GM21526 (cell line): ENCODE measurements at regions not wholly inside any gene's neighbourhood (a gene's known extent, or its start where the extent isn't known, plus 50 kb on each side); places are given as distances from the start of the nearest gene placed in this dataset.
"Not testable (repeated sequence)": the region's sequence is repeated elsewhere in the genome, so short reads cannot be mapped to it uniquely, and the experiment has no call there.

ENCODE experiments used
- ATAC-seq: cut with Tn5 transposase; IDR thresholded peaks from one replicate; pipeline ENCODE4 v1.9.1; 2021; ENCODE audit warnings: moderate library complexity; ENCODE audit not compliant: unreplicated experiment, low FRiP score

DNA sequence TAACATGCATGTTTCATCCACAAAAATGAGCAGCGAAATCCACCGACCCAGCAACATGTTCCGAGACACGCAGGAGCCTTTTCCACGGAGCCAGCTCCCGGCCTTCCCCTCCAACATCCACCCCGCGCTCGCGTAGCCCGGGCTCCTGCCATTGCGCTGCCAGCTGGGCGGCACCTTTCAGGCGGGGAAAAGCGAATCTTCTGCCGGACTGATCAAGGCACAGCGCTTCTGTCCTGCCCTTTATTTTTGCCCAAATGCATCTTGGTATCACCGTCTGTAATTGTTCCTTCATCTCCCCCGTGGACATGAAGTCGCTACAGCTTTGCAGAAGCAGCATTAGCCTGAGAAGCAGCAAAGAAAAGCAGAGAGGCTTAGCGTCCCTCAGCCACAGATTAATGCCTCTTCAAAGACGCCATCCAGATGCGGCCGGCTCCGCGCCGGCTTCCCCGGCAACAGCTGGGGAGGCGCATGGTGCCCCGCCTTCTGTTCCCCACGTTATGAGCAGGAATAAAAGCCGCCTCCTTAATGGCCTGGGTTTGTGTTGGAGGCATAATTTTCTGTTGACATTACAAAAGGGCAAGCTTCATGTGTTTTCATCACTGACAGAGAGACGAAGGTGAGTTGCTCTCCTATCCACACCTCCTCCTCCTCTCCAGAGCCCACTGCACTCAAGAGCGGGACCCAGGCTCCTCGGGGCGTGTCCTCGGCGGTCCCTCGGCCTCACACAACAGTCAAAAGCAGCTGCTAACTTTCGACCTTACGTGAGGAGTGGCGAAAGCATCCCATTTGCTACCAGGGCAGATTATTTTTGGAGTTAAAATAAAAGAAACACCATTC, 122.1 kb upstream of the SALL3 start:
- no peak for ATAC-seq

DNA sequence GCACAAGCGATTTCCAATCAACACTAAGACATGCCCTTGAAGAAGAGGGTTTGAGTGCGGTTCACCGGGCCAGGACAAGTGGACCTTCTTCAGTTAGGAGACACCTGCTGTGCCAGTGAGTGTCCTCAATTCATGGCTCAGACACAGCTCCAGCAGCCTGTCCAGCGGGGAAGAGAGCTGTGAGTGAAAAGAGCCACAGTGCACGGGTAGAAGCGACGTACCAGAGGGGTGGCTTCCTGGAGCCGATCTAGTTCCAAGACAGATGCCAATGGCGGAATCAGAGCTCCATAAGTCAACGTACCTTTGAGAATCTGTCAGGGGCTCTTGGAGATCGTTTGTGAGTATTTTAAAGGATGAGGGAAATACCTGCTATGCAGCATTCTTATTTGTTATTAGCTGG, 119.9 kb upstream of the SALL3 start:
- ATAC-seq: no peak

DNA sequence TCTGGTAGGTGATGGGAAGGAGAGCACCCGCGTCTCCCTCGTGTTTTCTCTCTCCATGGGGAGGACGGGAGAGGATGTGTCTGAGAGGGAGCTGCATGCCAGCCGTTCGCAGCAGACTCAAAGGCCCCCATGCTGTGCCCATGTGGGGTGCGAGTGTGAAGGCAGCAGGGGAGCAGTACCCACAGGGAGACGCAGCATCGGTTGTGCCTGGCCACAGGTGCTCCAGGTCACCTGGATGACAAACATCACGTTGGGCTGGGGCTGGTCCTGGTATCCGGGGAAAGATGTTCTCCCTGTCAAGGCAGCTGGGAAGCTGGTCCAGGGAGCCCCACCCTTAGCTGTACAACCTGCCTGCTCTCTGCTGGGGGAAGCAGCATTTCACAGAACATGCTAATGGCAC, 119.5 kb upstream of the SALL3 start:
- ATAC-seq: no peak

DNA sequence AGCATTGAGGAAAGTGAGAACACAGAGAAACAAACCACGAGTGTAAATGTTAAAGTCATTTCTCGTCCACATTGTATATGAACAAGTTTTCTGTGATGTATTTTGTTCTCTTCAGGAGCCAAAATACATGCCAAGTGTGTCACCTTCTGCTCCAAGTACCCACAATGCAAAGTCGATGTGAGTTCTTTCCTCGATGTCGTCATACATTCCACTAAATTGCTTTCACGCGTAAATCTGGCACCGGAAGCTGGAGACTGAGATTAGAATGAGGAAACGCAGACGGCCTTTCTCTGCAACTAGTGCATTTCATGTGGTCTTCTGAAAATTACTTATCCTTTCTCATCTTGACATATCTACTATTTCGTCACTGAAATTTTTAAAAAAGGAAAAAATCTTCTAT, 118.5 kb upstream of the SALL3 start:
- no peak for ATAC-seq

DNA sequence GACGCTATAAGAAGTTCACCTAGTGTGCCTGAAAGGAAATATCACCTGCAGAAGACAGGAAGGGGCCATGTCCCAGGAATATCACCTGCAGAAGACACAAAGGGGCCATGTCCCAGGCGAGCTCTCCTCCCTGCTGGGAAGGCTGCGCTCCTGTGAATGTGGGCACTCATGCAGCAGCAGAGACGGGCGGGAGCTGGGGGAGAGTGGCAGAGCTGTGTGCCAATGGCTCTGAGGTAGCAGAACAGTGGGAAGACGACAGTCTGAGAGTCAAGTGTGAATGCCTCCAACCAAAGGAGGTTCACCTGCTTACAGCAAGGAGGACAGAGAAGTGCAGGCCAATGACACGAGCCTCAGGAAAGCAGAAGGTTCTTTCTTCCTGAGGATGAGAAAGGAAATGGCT, 117.9 kb upstream of the SALL3 start:
- no peak for ATAC-seq

DNA sequence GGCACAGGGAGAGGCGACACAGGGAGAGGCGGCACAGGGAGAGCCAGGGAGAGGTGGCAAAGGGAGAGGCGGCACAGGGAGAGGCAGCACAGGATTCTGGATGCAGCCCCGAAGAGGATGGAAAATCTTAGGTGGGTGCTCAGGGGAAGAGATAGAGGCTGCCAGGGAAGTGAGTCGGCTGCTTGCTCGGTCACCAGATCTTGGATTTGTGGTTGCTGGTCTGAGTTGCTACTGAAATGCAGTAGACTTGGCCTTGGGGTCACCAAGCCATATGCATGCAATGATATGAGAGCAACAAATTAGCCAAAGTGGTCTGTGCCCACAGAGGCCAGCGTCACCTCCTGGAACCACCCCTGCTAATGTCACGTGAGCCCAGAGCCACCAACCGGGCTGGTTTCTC, 117.2 kb upstream of the SALL3 start:
- ATAC-seq: no peak

DNA sequence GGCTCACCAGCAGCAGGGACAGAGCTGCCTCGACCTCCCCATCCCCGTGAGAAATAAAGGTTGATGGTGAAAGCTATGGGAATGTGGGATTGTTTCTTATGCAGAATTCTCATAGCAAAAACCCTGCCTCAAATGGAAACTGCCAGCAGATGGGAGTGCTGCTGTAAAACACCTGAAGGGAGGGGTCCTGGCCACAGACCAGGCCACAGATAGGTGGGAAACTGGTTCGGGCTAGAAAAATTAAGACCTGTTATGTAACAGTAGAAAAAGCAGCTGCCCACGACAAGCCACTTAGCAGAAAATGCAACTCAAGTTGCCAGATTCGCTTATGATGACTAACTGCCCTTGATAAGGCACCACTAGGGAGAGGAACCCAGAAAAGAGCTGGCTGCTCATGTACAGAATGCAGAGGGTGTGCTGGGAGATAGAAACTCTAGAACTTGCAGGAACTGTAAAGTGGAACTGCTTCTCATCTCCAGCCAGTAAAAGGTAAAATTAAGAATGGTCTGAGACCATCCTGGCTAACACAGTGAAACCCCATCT, 114.5 kb upstream of the SALL3 start:
- ATAC-seq: no peak

DNA sequence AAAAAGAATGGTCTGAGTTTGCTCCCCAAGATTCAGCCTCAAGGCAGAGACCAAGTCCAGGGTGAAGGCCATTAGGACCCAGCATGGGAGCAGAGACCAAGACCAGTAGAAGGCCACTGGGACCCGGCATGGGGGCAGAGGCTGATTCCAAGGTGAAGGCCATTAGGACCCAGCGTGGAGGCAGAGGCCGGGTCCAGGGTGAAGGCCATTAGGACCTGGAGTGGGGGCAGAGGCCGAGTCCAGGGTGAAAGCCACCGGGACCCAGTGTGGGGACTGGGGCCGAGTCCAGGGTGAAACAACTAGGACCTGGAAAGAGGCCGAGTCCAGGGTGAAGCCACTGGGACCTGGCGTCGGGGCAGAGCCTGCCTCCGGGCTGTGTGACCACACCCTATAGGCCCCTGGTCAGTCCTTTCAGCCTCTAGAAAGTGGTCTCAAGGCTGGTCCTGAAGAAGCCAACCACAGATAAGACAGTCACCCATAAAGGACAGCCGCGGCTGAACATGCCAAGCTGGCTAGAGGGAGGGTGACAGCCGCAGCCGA, 113.8 kb upstream of the SALL3 start:
- no peak for ATAC-seq

DNA sequence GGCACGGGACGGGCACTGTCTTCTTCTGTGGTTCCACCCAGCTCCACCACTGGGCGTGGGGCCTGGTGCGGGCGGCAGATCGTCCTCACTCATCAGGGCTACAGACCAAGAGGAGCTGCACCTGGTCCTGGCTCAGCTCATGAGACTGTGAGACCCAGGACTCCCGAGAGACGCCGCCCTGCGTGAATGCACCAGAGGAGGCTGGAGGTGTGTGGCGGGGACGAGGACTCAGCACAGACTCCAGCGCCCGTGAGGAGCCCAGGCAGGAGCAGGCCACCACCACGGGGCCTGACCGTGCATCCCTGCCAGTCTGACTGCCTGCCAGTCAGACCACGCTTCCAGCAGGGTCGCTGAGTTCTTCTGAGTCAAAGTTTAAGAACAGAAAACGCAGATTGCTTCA, 112.5 kb upstream of the SALL3 start:
- no peak for ATAC-seq

DNA sequence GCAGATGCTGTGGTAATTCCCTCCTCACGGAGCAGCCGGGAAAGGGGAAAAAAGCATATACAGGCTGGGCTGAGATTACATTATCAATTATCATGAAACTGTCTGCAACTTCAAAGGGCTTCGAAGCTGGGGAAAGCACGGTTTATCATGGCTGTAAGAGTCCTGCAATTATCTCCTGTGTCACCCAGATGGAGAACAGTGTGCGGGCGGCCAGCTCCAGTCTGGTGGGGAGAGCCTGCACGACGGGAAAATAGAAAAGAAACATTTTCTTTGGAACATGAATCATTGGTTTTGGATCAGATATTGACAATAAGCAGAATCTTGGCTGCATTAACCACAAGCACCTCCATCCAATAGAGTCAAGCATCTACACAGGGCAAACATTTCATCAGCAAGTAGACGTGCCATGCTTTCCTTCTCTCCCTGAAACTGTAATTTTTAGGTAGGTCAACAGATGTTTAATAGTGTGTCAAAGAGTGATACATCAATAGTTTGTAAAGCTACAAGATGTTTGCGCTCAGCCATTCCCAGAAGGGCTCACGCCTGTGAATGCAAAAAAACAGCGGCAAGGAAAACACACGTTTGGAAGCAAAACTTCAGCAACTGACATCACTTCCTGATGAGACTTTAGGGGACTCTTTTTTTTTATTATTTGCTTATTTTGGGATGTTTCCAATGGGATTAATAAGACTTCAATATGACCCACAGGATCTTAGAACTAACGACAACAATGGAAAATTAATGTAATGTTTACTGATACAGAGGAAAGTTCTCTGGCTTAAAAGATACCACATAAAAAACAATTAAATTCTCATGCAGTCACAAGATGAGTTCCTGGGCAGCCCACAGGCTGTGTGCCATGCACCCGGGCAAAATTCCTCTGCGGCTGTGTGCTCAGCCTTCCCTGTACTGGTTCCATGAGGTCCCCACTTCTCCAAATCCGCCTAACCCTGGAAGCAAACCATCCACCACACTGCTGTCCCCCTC, 111.0 kb upstream of the SALL3 start:
- no peak for ATAC-seq

DNA sequence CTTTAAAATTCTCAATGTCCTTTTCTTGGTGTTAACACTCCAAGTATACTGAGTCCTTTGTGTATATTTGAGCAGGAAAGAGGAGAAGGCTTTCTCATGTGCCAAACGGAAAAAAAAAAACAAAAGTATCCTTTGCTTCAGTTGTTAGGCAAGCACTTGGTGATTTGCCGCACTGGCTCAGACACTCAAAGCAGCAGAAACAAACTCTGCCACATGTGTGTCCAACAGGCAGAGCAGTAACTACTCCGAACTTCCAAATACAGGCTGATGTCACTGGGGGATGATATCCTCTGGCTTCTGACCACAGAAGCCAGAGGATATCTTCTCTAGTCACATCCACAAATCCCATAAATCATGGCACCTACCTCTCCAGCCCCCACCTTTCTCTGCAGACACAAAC, 108.0 kb upstream of the SALL3 start:
- no peak for ATAC-seq

DNA sequence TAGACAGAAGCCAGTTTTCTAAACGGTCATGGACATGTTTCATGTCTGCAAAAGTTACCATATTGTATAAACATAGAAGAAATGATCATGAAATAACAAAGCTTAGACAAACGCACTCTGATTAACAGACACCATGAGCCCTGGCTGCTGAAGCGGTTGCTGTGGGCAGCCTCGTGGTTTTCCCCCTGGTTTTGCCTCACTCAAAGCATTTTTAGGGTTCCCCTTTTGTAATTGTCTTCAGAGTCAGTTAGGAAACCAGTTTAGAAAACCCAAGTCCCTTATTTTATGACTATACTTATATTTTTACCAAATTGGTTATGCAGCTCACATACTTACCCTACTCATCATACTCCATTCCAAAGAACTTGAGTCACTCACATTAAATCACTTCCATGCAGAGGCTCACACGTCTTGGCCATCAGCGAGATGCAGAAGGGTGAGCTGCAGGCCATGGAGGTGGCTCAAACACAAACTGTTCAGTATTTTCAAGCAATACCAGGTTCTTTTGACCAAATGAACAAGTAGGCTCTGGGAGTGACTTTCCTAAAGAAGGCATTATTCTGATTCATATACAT, 105.6 kb upstream of the SALL3 start:
- no peak for ATAC-seq

DNA sequence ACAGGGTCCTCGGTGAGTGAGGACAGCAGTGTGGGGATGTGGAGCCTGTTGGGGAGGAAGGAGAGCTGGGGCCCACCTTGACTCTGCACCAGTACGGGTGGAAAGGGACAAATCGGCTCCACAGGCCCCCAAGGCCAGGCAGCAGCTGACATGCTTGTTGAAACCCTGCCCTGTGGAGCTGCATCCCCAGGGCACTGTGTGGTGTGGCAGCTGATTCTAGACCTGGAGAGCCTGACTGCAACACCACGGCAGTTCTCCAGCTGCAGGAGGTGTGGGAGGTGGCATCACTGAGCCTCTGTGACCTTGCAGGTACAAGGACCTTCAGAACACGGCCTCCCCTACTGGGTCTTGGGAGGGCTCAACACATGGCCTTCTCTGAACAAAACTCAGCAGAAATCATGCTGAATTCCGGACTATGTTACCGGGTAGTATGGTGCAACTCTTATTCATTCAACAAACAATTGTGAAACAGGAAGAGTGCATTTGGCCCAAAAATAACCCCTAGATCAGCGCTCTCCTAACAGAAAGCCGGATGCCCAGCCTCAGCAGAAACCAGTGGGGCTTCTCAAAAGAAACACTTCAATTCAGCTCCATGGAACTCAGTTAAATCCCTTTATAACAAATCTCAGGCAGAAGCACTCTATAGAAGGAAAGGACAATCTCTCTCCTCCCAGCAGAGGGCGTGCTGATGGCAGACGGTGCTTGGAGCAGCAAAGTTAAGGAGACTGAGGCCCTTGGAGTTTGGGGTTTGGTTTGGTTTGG, 104.4 kb upstream of the SALL3 start:
- no peak for ATAC-seq

DNA sequence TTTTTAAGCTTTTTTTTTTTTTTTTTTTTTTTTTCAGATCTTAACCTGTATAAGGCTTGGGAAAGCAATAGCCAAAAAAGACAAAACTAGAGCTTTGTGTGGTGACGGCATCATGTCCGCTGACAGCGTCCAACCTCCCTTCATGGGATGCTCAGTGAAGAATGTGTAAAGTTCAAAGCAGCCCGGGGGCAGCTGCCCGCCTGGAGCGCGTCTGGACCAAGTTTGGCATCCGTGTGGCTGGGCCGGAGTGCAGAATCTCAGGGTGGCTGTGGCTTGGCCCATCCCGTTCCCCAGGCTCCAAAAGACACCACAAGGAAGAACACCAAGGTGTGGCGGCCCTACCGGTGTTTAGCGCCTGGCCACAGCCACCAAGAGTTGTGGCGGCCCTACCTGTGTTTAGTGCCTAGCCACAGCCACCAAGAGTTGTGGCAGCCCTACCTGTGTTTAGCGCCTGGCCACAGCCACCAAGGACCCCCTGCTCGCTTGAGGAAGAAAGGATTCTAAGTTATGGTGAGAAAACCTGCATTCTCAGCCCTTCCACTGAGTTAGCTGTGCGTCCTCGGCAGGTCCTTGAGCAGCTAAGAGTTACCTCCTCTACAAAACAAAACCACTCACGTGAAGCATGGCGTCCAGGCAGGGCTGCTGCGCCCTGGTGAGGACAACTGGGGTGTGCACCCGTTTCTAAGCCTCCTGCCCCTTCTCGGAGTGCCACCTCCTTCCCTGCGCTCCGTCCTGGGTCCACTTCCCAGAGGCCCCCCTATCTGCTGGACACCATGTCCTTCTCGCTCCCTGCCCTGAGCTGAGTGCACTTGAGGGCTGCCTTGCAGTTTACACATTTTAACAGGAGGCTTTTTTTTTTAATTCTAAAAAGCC, 103.6 kb upstream of the SALL3 start:
- ATAC-seq: no peak

DNA sequence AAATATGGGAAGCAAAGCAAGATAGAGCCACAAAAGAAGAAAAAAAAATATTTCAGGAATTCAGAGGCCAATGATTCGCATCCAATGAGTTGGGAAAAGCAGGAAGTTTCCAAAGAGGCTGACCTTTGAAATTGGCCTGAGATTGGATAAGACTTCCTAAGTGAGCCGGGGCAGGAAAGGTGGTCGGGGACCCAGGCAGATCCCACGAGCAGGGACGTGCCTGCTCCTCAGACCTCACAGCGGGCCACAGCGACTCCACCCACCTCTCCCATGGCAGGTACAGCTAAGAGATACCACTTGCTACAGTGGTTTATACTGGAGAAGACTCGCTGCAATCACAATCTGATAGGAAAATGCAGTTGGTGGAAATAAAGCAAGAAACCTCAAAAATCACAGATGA, 102.8 kb upstream of the SALL3 start:
- ATAC-seq: no peak

DNA sequence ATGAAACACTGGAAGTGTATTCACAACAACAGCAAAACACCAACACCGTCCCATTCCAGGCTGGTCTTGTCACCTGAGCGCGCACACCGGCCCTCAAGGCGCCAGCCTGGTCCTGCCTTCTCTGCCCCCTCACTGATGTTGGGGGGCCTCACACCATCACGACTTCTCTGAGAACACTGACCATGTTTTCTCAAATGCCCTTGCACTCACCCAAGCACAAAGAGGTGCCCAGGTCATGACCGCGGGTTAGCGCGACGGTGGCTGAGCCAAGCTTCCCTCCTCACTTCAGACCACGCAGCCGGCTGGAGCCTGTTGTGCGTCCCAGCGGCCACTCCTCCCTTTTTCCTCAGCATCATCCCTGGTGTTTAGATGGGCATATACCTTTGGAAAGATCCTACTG, 101.3 kb upstream of the SALL3 start:
- ATAC-seq: no peak

DNA sequence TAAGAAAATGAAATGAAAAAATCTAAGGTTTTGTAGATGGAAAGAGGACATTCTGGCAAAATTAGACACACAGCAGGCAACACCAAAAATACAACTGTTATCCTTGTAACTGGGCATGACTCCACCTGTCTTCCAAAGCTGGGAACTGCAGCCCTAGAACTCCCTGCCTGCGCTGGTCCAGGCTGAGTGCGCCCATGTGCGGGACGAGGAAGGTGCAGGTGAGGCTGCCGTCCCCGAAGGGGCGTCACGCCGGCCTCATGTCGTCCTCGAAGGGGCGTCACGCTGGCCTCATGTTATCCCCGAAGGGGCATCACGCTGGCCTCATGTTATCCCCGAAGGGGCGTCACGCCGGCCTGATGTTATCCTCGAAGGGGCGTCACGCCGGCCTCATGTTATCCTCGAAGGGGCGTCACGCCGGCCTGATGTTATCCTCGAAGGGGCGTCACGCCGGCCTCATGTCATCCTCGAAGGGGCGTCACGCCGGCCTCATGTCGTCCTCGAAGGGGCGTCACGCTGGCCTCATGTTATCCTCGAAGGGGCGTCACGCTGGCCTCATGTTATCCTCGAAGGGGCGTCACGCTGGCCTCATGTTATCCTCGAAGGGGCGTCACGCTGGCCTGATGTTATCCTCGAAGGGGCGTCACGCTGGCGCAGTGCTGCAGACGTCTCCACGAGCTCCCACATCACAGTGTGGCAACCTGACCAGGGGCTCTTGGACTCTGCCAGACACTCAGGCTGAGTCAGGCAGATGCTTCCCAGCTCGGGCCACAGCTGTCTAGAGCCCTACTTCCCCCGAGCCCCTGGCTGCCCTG, 100.3 kb upstream of the SALL3 start:
- ATAC-seq: not testable (repeated sequence)

DNA sequence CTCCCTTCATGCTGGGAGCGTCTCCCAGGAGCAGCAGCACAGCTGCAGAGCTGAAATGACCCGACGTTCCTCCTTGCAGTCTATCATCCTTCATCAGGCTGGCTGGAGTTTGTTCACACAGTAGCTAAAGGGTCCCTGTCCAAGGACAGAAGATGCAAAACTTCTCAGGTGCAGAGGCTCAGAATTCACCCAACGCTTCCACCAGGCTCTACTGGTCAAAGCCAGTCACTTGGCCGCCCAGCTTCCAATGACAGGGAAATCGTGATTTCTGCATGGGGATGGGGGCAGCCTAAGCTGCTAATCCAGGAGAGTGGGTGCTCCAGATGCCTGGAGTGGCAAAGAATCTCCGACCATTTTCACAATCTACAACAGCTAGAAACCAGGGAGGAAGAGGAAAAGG, 97.0 kb upstream of the SALL3 start:
- no peak for ATAC-seq
